ENCODE measurements at regions not wholly inside any gene's neighbourhood (a gene's known extent, or its start where the extent isn't known, plus 50 kb on each side); places are given as distances from the start of the nearest gene placed in this dataset.

DNA sequence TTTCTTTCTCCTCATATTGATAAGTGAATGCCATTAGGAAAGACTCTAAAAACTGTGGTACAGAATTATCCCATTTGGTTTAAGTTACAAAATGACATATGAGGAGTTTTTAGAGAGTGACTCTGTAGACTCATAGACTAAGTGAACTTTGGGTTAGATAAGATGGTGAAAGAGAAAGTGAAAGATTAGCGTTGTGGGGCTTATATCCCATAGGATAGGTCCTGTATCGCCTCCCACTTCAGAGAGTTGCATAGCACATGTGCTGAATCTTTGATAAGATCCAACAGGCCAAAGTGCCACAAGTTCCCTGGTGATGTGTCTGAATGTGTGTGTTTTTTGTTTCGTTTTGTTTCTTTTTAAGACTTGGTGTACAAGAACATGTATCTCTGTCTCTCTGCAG lies 666.9 kb downstream of the MECOM start:
- WGBS (ENCODE audit: extremely low coverage, insufficient coverage, low lambda C conversion rate), result no CpG with 5 or more reads among the region's 3 CpGs
- Histone ChIP-seq H3K27me3 (ENCODE audit: insufficient read depth, low read length, poor library complexity) (no peaks in the 10 kb centered on the region), H3K4ac (ENCODE audit: low read depth, low read length) (no peak overlapping the region), H2BK120ac (ENCODE audit: low read depth, low read length) (no peak overlapping the region), H3K79me1 (ENCODE audit: low read length) (no peaks in the 10 kb centered on the region), H3K4me2 (ENCODE audit: low read length) (no peak overlapping the region), H3K27ac (ENCODE audit: low read depth, low read length) (no peak overlapping the region), H2BK5ac (ENCODE audit: low read length) (no peak overlapping the region), H2AK5ac (ENCODE audit: low read length) (no peak overlapping the region), H3K9ac (ENCODE audit: low read length) (no peak overlapping the region), H3K23ac (ENCODE audit: low read length) (no peak overlapping the region), H3K18ac (ENCODE audit: low read length) (no peak overlapping the region), H3K56ac (ENCODE audit: low read length) (no peak overlapping the region), H3K4me3 (ENCODE audit: low read length) (no peak overlapping the region), H2BK15ac (replicated peaks; ENCODE audit: low read depth) (no peak overlapping the region), H3K36me3 (ENCODE audit: control insufficient read depth, insufficient read depth, low read length) (no peaks in the 10 kb centered on the region), H3K79me2 (ENCODE audit: control insufficient read depth, insufficient read depth, low read length) (no peaks in the 10 kb centered on the region), H4K8ac (ENCODE audit: low read depth, low read length) (no peak overlapping the region), H4K5ac (ENCODE audit: low read length) (no peak overlapping the region), H3K4me1 (ENCODE audit: control insufficient read depth, low read depth, low read length) (no peaks in the 10 kb centered on the region)
- no peak for DNase-seq

DNA sequence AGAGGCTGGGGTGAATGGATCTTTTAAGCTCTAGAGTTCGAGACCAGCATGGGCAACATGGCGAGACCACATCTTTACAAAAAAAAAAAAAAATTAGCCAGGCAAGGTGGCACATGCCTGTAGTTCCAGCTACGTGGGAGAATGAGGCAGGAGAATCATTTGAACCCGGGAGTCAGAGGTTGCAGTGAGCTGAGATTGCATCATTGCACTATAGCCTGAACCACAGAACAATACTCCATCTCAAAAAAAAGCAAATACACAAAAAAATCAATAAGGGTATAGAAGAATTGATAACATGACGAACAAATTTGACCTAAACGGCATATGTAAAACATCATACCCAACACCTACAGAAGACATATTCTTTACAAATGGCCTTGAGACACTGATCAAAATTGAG lies 668.4 kb downstream of the MECOM start:
- no peaks in the 10 kb centered on the region for H3K79me2 ChIP-seq (ENCODE audit: control insufficient read depth, insufficient read depth, low read length)
- no peak overlapping the region for H3K4me3 ChIP-seq (ENCODE audit: low read length)
- no peak overlapping the region for H3K4ac ChIP-seq (ENCODE audit: low read depth, low read length)
- no peaks in the 10 kb centered on the region for H3K4me1 ChIP-seq (ENCODE audit: control insufficient read depth, low read depth, low read length)
- no peak overlapping the region for H2AK5ac ChIP-seq (ENCODE audit: low read length)
- no peak overlapping the region for H3K23ac ChIP-seq (ENCODE audit: low read length)
- no peak overlapping the region for H3K9ac ChIP-seq (ENCODE audit: low read length)
- H3K27ac ChIP-seq (ENCODE audit: low read depth, low read length), result no peak overlapping the region
- no peak overlapping the region for H2BK120ac ChIP-seq (ENCODE audit: low read depth, low read length)
- no peaks in the 10 kb centered on the region for H3K36me3 ChIP-seq (ENCODE audit: control insufficient read depth, insufficient read depth, low read length)
- H3K27me3 ChIP-seq (ENCODE audit: insufficient read depth, low read length, poor library complexity), result no peaks in the 10 kb centered on the region
- no peak overlapping the region for H3K4me2 ChIP-seq (ENCODE audit: low read length)
- no peaks in the 10 kb centered on the region for H3K79me1 ChIP-seq (ENCODE audit: low read length)
- H3K18ac ChIP-seq (ENCODE audit: low read length), result no peak overlapping the region
- no peak overlapping the region for H3K56ac ChIP-seq (ENCODE audit: low read length)
- no peak overlapping the region for H4K5ac ChIP-seq (ENCODE audit: low read length)
- no peak for DNase-seq
- no peak overlapping the region for H2BK15ac ChIP-seq (replicated peaks; ENCODE audit: low read depth)
- no peak overlapping the region for H2BK5ac ChIP-seq (ENCODE audit: low read length)
- WGBS (ENCODE audit: extremely low coverage, insufficient coverage, low lambda C conversion rate), result no CpG with 5 or more reads among the region's 6 CpGs
- H4K8ac ChIP-seq (ENCODE audit: low read depth, low read length), result no peak overlapping the region

DNA sequence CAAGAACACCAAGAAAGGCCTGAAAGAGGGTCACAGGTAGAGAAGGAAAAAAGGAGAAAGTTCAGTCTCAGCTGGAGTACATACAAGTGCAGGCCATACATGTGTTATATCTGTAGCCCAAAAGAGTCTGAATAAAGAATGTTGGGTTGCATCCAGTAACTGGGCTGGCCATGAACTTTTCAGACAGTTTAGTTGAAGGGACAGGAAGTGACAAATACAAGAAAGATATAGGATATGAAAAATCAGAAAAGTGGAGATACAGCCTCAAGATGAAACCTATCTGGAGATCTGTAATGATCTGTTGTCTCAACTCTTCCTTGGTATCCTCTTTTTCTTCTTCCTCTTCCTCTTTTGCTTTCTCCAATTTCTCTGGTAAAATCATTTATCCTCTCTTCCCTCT lies 671.7 kb downstream of the MECOM start:
- Histone ChIP-seq H3K9ac (ENCODE audit: low read length) (no peak overlapping the region), H4K8ac (ENCODE audit: low read depth, low read length) (no peak overlapping the region), H3K27me3 (ENCODE audit: insufficient read depth, low read length, poor library complexity) (no peaks in the 10 kb centered on the region), H2AK5ac (ENCODE audit: low read length) (no peak overlapping the region), H3K23ac (ENCODE audit: low read length) (no peak overlapping the region), H3K56ac (ENCODE audit: low read length) (no peak overlapping the region), H3K36me3 (ENCODE audit: control insufficient read depth, insufficient read depth, low read length) (no peaks in the 10 kb centered on the region), H2BK5ac (ENCODE audit: low read length) (no peak overlapping the region), H3K4me2 (ENCODE audit: low read length) (no peak overlapping the region), H2BK15ac (replicated peaks; ENCODE audit: low read depth) (no peak overlapping the region), H4K5ac (ENCODE audit: low read length) (no peak overlapping the region), H3K79me1 (ENCODE audit: low read length) (no peaks in the 10 kb centered on the region), H3K79me2 (ENCODE audit: control insufficient read depth, insufficient read depth, low read length) (no peaks in the 10 kb centered on the region), H3K18ac (ENCODE audit: low read length) (no peak overlapping the region), H3K4ac (ENCODE audit: low read depth, low read length) (no peak overlapping the region), H2BK120ac (ENCODE audit: low read depth, low read length) (no peak overlapping the region), H3K4me1 (ENCODE audit: control insufficient read depth, low read depth, low read length) (no peaks in the 10 kb centered on the region), H3K27ac (ENCODE audit: low read depth, low read length) (no peak overlapping the region), H3K4me3 (ENCODE audit: low read length) (no peak overlapping the region)
- DNase-seq, result no peak

GRCh38 chr3:168990621-168991020 lies 672.9 kb downstream of the MECOM start:
- Histone ChIP-seq H3K27me3 (ENCODE audit: insufficient read depth, low read length, poor library complexity) (no peaks in the 10 kb centered on the region), H3K36me3 (ENCODE audit: control insufficient read depth, insufficient read depth, low read length) (no peaks in the 10 kb centered on the region), H4K8ac (ENCODE audit: low read depth, low read length) (no peak overlapping the region), H3K27ac (ENCODE audit: low read depth, low read length) (no peak overlapping the region), H4K5ac (ENCODE audit: low read length) (no peak overlapping the region), H3K23ac (ENCODE audit: low read length) (no peak overlapping the region), H2BK15ac (replicated peaks; ENCODE audit: low read depth) (no peak overlapping the region), H2BK120ac (ENCODE audit: low read depth, low read length) (no peak overlapping the region), H3K18ac (ENCODE audit: low read length) (no peak overlapping the region), H3K79me2 (ENCODE audit: control insufficient read depth, insufficient read depth, low read length) (no peaks in the 10 kb centered on the region), H3K4ac (ENCODE audit: low read depth, low read length) (no peak overlapping the region), H2AK5ac (ENCODE audit: low read length) (no peak overlapping the region), H3K4me1 (ENCODE audit: control insufficient read depth, low read depth, low read length) (no peaks in the 10 kb centered on the region), H3K79me1 (ENCODE audit: low read length) (no peaks in the 10 kb centered on the region), H3K56ac (ENCODE audit: low read length) (no peak overlapping the region), H3K4me2 (ENCODE audit: low read length) (no peak overlapping the region), H3K4me3 (ENCODE audit: low read length) (no peak overlapping the region), H3K9ac (ENCODE audit: low read length) (no peak overlapping the region), H2BK5ac (ENCODE audit: low read length) (no peak overlapping the region)
- DNase-seq, result no peak
- WGBS (ENCODE audit: extremely low coverage, insufficient coverage, low lambda C conversion rate), result no CpG with 5 or more reads among the region's 3 CpGs

- Histone ChIP-seq H3K36me3 (ENCODE audit: control insufficient read depth, insufficient read depth, low read length) (no peaks in the 10 kb centered on the region), H3K79me2 (ENCODE audit: control insufficient read depth, insufficient read depth, low read length) (no peaks in the 10 kb centered on the region), H3K27me3 (ENCODE audit: insufficient read depth, low read length, poor library complexity) (no peaks in the 10 kb centered on the region), H2BK5ac (ENCODE audit: low read length) (no peak overlapping the region), H2AK5ac (ENCODE audit: low read length) (no peak overlapping the region), H3K4ac (ENCODE audit: low read depth, low read length) (no peak overlapping the region), H2BK15ac (replicated peaks; ENCODE audit: low read depth) (no peak overlapping the region), H3K23ac (ENCODE audit: low read length) (no peak overlapping the region), H3K18ac (ENCODE audit: low read length) (no peak overlapping the region), H4K5ac (ENCODE audit: low read length) (no peak overlapping the region), H3K56ac (ENCODE audit: low read length) (no peak overlapping the region), H3K4me3 (ENCODE audit: low read length) (no peak overlapping the region), H3K4me2 (ENCODE audit: low read length) (no peak overlapping the region), H3K27ac (ENCODE audit: low read depth, low read length) (no peak overlapping the region), H3K79me1 (ENCODE audit: low read length) (no peaks in the 10 kb centered on the region), H2BK120ac (ENCODE audit: low read depth, low read length) (no peak overlapping the region), H4K8ac (ENCODE audit: low read depth, low read length) (no peak overlapping the region), H3K4me1 (ENCODE audit: control insufficient read depth, low read depth, low read length) (no peaks in the 10 kb centered on the region), H3K9ac (ENCODE audit: low read length) (no peak overlapping the region)
- no CpG with 5 or more reads among the region's 2 CpGs for WGBS (ENCODE audit: extremely low coverage, insufficient coverage, low lambda C conversion rate)
- no peak for DNase-seq
Measured at GRCh38 chr3:168990134-168990533, 673.4 kb downstream of the MECOM start.

DNA sequence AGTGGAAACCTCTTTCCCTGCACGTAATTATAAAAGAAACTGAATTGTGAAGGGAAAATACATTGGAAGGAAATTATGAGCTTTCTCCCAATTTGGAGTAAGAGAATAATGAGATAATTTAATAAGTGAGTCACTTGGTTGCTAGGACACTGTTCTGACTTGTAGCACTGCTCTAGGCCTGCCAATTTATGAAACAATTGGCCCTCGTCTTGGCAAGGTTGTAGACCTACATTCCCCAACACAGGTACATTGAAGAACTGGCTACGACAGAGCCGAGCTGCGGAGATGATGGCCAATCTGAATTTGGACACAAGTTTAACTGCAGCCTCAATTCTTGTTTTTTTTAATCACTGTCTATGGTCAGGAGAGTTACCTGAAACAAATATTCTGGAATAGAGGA lies 674.1 kb downstream of the MECOM start:
- Histone ChIP-seq H3K36me3 (ENCODE audit: control insufficient read depth, insufficient read depth, low read length) (no peaks in the 10 kb centered on the region), H3K23ac (ENCODE audit: low read length) (no peak overlapping the region), H3K79me2 (ENCODE audit: control insufficient read depth, insufficient read depth, low read length) (no peaks in the 10 kb centered on the region), H3K18ac (ENCODE audit: low read length) (no peak overlapping the region), H4K5ac (ENCODE audit: low read length) (no peak overlapping the region), H3K27me3 (ENCODE audit: insufficient read depth, low read length, poor library complexity) (no peaks in the 10 kb centered on the region), H4K8ac (ENCODE audit: low read depth, low read length) (no peak overlapping the region), H2BK120ac (ENCODE audit: low read depth, low read length) (no peak overlapping the region), H2BK15ac (replicated peaks; ENCODE audit: low read depth) (no peak overlapping the region), H2BK5ac (ENCODE audit: low read length) (no peak overlapping the region), H3K56ac (ENCODE audit: low read length) (no peak overlapping the region), H3K4me1 (ENCODE audit: control insufficient read depth, low read depth, low read length) (no peaks in the 10 kb centered on the region), H2AK5ac (ENCODE audit: low read length) (no peak overlapping the region), H3K79me1 (ENCODE audit: low read length) (no peaks in the 10 kb centered on the region), H3K4ac (ENCODE audit: low read depth, low read length) (no peak overlapping the region), H3K4me2 (ENCODE audit: low read length) (no peak overlapping the region), H3K4me3 (ENCODE audit: low read length) (no peak overlapping the region), H3K27ac (ENCODE audit: low read depth, low read length) (no peak overlapping the region), H3K9ac (ENCODE audit: low read length) (no peak overlapping the region)
- DNase-seq, result no peak
- WGBS (ENCODE audit: extremely low coverage, insufficient coverage, low lambda C conversion rate), result no CpG with 5 or more reads among the region's 5 CpGs

Measured in mesendoderm (in vitro differentiated cells).